Activated CD8-positive, alpha-beta T cell treated with anti-CD3 and anti-CD28 coated beads for 36 hours (primary cell): ENCODE measurements at regions not wholly inside any gene's neighbourhood (a gene's known extent, or its start where the extent isn't known, plus 50 kb on each side); places are given as distances from the start of the nearest gene placed in this dataset.

ENCODE experiments used
- ATAC-seq: fragments of 200-7000 bp; cut with Tn5 transposase; one replicate; pipeline ENCODE4 v1.10.0; 2021; ENCODE audit warnings: mild to moderate bottlenecking, moderate library complexity
- CTCF ChIA-PET: fragments of 350-600 bp; sonication (Branson Sonifier 250); formaldehyde crosslinking; loops from one replicate; lab custom pipeline; 2021; ENCODE audit warnings: antibody characterized with exemption; lab: Charles Lee
- POLR2A ChIA-PET: fragments of 350-600 bp; sonication (Branson Sonifier 250); formaldehyde crosslinking; loops from one replicate; lab custom pipeline; 2021; ENCODE audit warnings: antibody characterized with exemption; lab: Charles Lee
- DNase-seq: peaks from one replicate; pipeline ENCODE4 v3.0.0-alpha.2; 2020
- H3K27ac Mint-ChIP-seq: one replicate; pipeline ENCODE4 v1.8.0; 2021; ENCODE audit warnings: mild to moderate bottlenecking, mixed read lengths
- H3K27me3 Mint-ChIP-seq: one replicate; pipeline ENCODE4 v1.8.0; 2021; ENCODE audit warnings: mixed read lengths
- H3K36me3 Mint-ChIP-seq: one replicate; pipeline ENCODE4 v1.8.0; 2021; ENCODE audit warnings: low read depth, mixed read lengths
- H3K4me1 Mint-ChIP-seq: one replicate; pipeline ENCODE4 v1.8.0; 2021; ENCODE audit warnings: low read depth, mixed read lengths
- H3K4me3 Mint-ChIP-seq: one replicate; pipeline ENCODE4 v1.8.0; 2021; ENCODE audit warnings: mild to moderate bottlenecking, moderate library complexity, mixed read lengths
- H3K9me3 Mint-ChIP-seq: one replicate; pipeline ENCODE4 v1.8.0; 2021; ENCODE audit warnings: mixed read lengths
- intact Hi-C: fragments of 100-400 bp; cut with micrococcal nuclease; formaldehyde crosslinking; loops from one replicate; pipeline ENCODE4 v1.10.0; 2022
- TF ChIP-seq, protein P1 (sequence below): fragments of 200-600 bp; IDR thresholded peaks from one replicate; pipeline ENCODE4 v1.8.0; 2022; ENCODE audit warnings: antibody characterized with exemption, mild to moderate bottlenecking

DNA sequence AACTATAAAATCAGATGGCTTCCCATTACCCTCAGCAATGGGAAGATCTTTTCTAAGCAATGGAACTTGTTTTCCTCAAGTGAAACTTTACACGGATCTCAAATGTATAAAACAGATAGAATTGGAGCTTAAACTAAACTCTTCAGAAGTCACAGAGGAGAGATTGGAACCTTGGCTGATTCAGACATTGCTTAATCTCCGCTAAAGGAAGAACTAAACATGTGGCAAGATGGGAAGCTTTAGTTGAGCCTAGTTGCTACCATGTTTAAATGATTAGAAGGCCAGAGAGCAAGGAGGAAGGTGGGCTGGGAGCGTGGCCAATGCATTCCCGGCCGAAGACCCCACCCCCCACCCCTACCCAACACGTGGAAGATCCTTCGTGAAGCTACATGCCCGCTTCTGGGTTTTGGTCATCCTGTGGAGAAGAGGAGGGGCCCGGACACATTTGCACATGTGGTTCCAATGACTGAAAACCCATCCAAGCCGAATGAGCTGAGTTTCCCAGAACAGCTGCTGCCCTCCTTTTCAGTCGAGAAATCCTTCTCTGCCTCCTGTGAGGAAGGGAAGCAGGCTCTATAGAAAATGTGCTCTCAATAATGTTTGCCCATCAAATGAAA, 164.3 kb downstream of the MIS18A start:
- H3K4me1 Mint-ChIP-seq, result no peaks in the 10 kb centered on the region
- no peak overlapping the region for H3K4me3 Mint-ChIP-seq
- intact Hi-C loops, result no loop called here
- ChIA-PET POLR2A (interaction anchor here (0.6 kb wide), 1 partner anchor 10 kb away, joined by 3 read pairs; no protein-coding TSS in a partner anchor), CTCF (interaction anchor here (1.6 kb wide), 1 partner anchor 18 kb away, joined by 5 read pairs; no protein-coding TSS in a partner anchor)
- DNase-seq (no peak), ATAC-seq (no peak)
- no peaks in the 10 kb centered on the region for H3K36me3 Mint-ChIP-seq
- no peaks in the 10 kb centered on the region for H3K9me3 Mint-ChIP-seq
- TF ChIP-seq, protein P1, sequence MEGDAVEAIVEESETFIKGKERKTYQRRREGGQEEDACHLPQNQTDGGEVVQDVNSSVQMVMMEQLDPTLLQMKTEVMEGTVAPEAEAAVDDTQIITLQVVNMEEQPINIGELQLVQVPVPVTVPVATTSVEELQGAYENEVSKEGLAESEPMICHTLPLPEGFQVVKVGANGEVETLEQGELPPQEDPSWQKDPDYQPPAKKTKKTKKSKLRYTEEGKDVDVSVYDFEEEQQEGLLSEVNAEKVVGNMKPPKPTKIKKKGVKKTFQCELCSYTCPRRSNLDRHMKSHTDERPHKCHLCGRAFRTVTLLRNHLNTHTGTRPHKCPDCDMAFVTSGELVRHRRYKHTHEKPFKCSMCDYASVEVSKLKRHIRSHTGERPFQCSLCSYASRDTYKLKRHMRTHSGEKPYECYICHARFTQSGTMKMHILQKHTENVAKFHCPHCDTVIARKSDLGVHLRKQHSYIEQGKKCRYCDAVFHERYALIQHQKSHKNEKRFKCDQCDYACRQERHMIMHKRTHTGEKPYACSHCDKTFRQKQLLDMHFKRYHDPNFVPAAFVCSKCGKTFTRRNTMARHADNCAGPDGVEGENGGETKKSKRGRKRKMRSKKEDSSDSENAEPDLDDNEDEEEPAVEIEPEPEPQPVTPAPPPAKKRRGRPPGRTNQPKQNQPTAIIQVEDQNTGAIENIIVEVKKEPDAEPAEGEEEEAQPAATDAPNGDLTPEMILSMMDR, result no peak
- H3K27me3 Mint-ChIP-seq, result peaks cover 3% of the 10 kb centered on the region
- H3K27ac Mint-ChIP-seq, result no peak overlapping the region

DNA sequence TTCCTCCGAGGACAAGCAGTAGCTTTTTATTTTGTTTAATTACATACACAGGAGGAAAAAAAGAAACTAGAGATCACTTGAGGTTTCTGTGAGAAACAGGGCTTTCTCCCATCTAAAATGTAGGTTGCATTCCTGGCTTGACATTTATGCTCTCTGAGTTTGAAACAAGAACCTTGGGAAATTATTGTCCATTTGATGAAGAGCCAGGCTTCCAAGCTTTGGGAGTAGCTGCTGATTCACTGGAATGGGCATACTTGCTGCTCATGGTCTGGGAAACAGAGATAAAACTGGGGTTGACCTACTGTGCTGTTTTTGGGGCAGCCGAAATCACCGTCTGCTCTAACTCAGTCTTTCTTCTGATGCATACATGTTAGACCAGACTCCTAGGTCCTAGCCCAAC, 165.4 kb downstream of the MIS18A start:
- no peak overlapping the region for H3K4me3 Mint-ChIP-seq
- TF ChIP-seq, protein P1, result no peak
- DNase-seq (no peak), ATAC-seq (no peak)
- H3K36me3 Mint-ChIP-seq, result no peaks in the 10 kb centered on the region
- H3K27me3 Mint-ChIP-seq, result peaks cover 3% of the 10 kb centered on the region
- ChIA-PET POLR2A (no interaction called here), CTCF (no interaction called here)
- intact Hi-C loops, result no loop called here
- H3K4me1 Mint-ChIP-seq, result no peaks in the 10 kb centered on the region
- H3K27ac Mint-ChIP-seq, result no peak overlapping the region
- no peaks in the 10 kb centered on the region for H3K9me3 Mint-ChIP-seq

DNA sequence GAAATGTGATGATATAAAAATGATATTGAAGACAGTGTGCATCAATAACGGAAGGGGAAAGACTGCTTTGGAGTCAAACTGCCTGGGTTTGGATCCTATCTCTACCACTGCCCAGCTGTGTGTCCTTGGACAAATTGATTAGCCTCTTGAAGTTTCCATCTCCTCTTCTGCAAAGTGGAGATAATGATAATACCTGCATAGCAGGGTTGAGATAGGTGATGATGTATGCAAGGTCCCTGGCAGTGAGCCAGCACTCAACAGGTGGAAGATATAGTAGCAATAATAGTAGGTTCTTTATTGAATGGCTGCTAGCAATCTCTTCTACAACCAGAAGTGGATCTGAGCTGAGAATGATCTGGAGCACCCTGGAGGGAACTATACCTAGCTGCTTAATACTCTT, 166.7 kb downstream of the MIS18A start:
- intact Hi-C loops, result no loop called here
- Mint-ChIP-seq H3K27me3 (peaks cover 3% of the 10 kb centered on the region), H3K4me3 (no peak overlapping the region), H3K9me3 (no peaks in the 10 kb centered on the region), H3K4me1 (no peaks in the 10 kb centered on the region), H3K27ac (no peak overlapping the region), H3K36me3 (no peaks in the 10 kb centered on the region)
- DNase-seq (no peak), ATAC-seq (no peak)
- CTCF ChIA-PET, result no interaction called here
- TF ChIP-seq, protein P1, result no peak
- POLR2A ChIA-PET, result no interaction called here

DNA sequence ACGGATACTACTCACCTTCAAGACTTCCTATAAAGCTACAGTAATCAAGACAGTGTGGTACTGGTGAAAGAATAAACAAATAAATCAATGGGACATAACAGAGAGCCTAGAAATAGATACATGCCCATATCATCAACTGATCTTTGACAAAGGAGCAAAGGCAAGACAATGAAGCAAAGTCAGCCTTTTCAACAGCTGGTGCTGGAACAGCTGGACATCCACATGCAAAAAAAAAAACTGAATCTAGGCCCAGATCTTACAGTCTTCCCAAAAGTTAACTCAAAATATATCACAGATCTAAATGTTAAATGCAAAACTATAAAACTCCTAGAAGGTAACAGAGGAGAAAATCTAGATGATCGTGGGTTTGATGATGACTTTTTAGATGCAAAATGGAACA, 170.3 kb downstream of the MIS18A start:
- POLR2A ChIA-PET, result interaction anchor here (0.5 kb wide), 1 partner anchor 174 kb away, joined by 4 read pairs; no protein-coding TSS in a partner anchor
- CTCF ChIA-PET, result no interaction called here
- no peak for ATAC-seq
- Mint-ChIP-seq H3K4me3 (no peak overlapping the region), H3K36me3 (no peaks in the 10 kb centered on the region), H3K9me3 (no peaks in the 10 kb centered on the region), H3K4me1 (no peaks in the 10 kb centered on the region), H3K27me3 (peaks cover 3% of the 10 kb centered on the region), H3K27ac (no peak overlapping the region)
- no peak for DNase-seq
- intact Hi-C loops, result no loop called here
- TF ChIP-seq, protein P1, result no peak

DNA sequence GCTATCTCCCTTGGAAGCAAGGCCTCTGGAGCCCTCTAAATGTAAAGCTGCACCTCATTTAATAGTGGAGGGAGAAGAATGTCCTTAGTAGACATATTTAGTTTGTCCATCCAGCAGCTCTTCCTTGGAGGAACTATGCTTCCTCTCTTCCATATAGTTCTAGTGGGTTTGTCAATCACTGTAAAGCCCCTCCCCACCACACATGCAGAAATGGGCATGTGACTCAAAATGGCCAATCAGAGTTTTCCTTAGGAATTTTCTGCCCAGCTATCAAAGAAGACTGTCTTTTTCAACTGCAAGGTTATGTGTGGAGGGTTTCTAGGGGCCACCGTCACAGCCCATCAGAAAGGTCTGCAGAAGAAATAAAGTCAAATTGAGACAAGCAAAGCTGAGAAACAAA, 175.5 kb downstream of the MIS18A start:
- CTCF ChIA-PET, result interaction anchor here (1.1 kb wide), 1 partner anchor 155 kb away, joined by 3 read pairs; no protein-coding TSS in a partner anchor
- DNase-seq (no peak), ATAC-seq (no peak)
- TF ChIP-seq, protein P1, result no peak
- Mint-ChIP-seq H3K27ac (no peak overlapping the region), H3K9me3 (no peaks in the 10 kb centered on the region), H3K4me3 (no peak overlapping the region), H3K4me1 (no peaks in the 10 kb centered on the region), H3K36me3 (no peaks in the 10 kb centered on the region), H3K27me3 (no peaks in the 10 kb centered on the region)
- POLR2A ChIA-PET, result no interaction called here
- intact Hi-C loops, result no loop called here
